ENCODE measurements at regions not wholly inside any gene's neighbourhood (a gene's known extent, or its start where the extent isn't known, plus 50 kb on each side); places are given as distances from the start of the nearest gene placed in this dataset.

GRCh38 chr12:102540815-102541385, 60.5 kb upstream of the IGF1 start:
- TF ChIP-seq POLR2A (IDR thresholded peaks at IDR 0.05; ENCODE audit: low read depth, low read length) (no peak), SPI1 (IDR thresholded peaks at IDR 0.05; ENCODE audit: low read depth, low read length) (no peak), POLR2AphosphoS5 (IDR thresholded peaks at IDR 0.05; ENCODE audit: low read depth, low read length) (no peak), POU2F2 (IDR thresholded peaks at IDR 0.05; ENCODE audit: low read depth, low read length) (no peak), TAF1 (IDR thresholded peaks at IDR 0.05; ENCODE audit: low read depth, low read length) (no peak), PAX5 (IDR thresholded peaks at IDR 0.05; ENCODE audit: insufficient read depth, low read length, severe bottlenecking) (no peak)

Data from GM12891 (cell line).